Ishikawa (cell line): ENCODE measurements at regions not wholly inside any gene's neighbourhood (a gene's known extent, or its start where the extent isn't known, plus 50 kb on each side); places are given as distances from the start of the nearest gene placed in this dataset.

Experiments used
- CEBPB ChIP-seq: IDR thresholded peaks from 2 replicates; pipeline ENCODE4 v1.6.1; 2012
- EGR1 ChIP-seq: IDR thresholded peaks from 2 replicates; pipeline ENCODE4 v1.6.1; 2012
- EP300 ChIP-seq: IDR thresholded peaks from 2 replicates; pipeline ENCODE4 v1.6.1; 2012; ENCODE audit warnings: borderline replicate concordance
- MAX ChIP-seq: IDR thresholded peaks from 2 replicates; pipeline ENCODE4 v1.6.1; 2012
- NFIC ChIP-seq: IDR thresholded peaks from 2 replicates; pipeline ENCODE4 v1.6.1; 2012
- RAD21 ChIP-seq: IDR thresholded peaks from 2 replicates; pipeline ENCODE4 v1.6.1; 2012; ENCODE audit warnings: low read depth
- REST ChIP-seq: IDR thresholded peaks from 2 replicates; pipeline ENCODE4 v1.6.1; 2012; ENCODE audit warnings: low read depth, mild to moderate bottlenecking
- TAF1 ChIP-seq: IDR thresholded peaks from 2 replicates; pipeline ENCODE4 v1.6.1; 2012; ENCODE audit warnings: low read depth, mild to moderate bottlenecking
- TCF12 ChIP-seq: IDR thresholded peaks from 2 replicates; pipeline ENCODE4 v1.6.1; 2012; ENCODE audit warnings: low read depth
- USF1 ChIP-seq: IDR thresholded peaks from 2 replicates; pipeline ENCODE4 v1.6.1; 2012
- YY1 ChIP-seq: IDR thresholded peaks from 2 replicates; pipeline ENCODE4 v1.6.1; 2012; ENCODE audit warnings: low read depth
- ZBTB7A ChIP-seq: IDR thresholded peaks from 2 replicates; pipeline ENCODE4 v1.6.1; 2012; ENCODE audit warnings: low read depth

- no peak for TF ChIP-seq TAF1
- TF ChIP-seq REST: no peak
- TF ChIP-seq EP300: peak; percentile 62
- TF ChIP-seq MAX: 0 out of 2 replicates have a peak, but pooled peaks have one; percentile 26
- TF ChIP-seq ZBTB7A: no peak
- no peak for TF ChIP-seq TCF12
- TF ChIP-seq CEBPB: no peak
- no peak for TF ChIP-seq USF1
- no peak for TF ChIP-seq EGR1
- no peak for TF ChIP-seq RAD21
- no peak for TF ChIP-seq YY1
- TF ChIP-seq NFIC: peak; percentile 25; the same call in 1 of the 2 replicates
These were observed 177.9 kb upstream of the MAP3K1 start for GRCh38 chr5:56637321-56637920.
